WTC11 (cell line): ENCODE measurements at regions not wholly inside any gene's neighbourhood (a gene's known extent, or its start where the extent isn't known, plus 50 kb on each side); places are given as distances from the start of the nearest gene placed in this dataset.

Experiments
- ATAC-seq: fragments of 200-7000 bp; cut with Tn5 transposase; 2 replicates; pipeline ENCODE4 v1.10.0; 2021; ENCODE audit warnings: mild to moderate bottlenecking, moderate library complexity
- CTCF ChIA-PET: fragments of 300-600 bp; sonication (Branson Sonifier 250); formaldehyde crosslinking; loops from one replicate; lab custom pipeline; 2021; ENCODE audit warnings: antibody characterized with exemption; lab: Charles Lee
- POLR2A ChIA-PET: fragments of 350-600 bp; sonication (Branson Sonifier 250); formaldehyde crosslinking; loops from one replicate; lab custom pipeline; 2021; ENCODE audit warnings: antibody characterized with exemption; lab: Charles Lee
- DNase-seq: peaks from one replicate; pipeline ENCODE4 v3.0.0; 2021; ENCODE audit warnings: low spot score
- H3K27ac Mint-ChIP-seq: 2 replicates; pipeline ENCODE4 v1.8.0; 2021; ENCODE audit warnings: mixed read lengths
- H3K27me3 Mint-ChIP-seq: 2 replicates; pipeline ENCODE4 v1.8.0; 2021; ENCODE audit warnings: low read depth, mild to moderate bottlenecking, moderate library complexity, mixed read lengths
- H3K36me3 Mint-ChIP-seq: 2 replicates; pipeline ENCODE4 v1.8.0; 2021; ENCODE audit warnings: mixed read lengths
- H3K4me1 Mint-ChIP-seq: 2 replicates; pipeline ENCODE4 v1.8.0; 2022; ENCODE audit warnings: mixed read lengths
- H3K4me3 Mint-ChIP-seq: 2 replicates; pipeline ENCODE4 v1.8.0; 2021; ENCODE audit warnings: mild to moderate bottlenecking, moderate library complexity, mixed read lengths
- H3K9me3 Mint-ChIP-seq: 2 replicates; pipeline ENCODE4 v1.8.0; 2021; ENCODE audit warnings: mixed read lengths
- CREB1 ChIP-seq: sonication (generic); formaldehyde crosslinking; IDR thresholded peaks from 2 replicates; pipeline ENCODE4 v1.8.0; 2023; ENCODE audit warnings: mild to moderate bottlenecking, missing genetic modification reagents
- ETV6 ChIP-seq: sonication (generic); formaldehyde crosslinking; IDR thresholded peaks from 2 replicates; pipeline ENCODE4 v1.8.1; 2022; ENCODE audit warnings: mild to moderate bottlenecking, missing genetic modification reagents
- GABPB1 ChIP-seq: sonication (generic); formaldehyde crosslinking; IDR thresholded peaks from 2 replicates; pipeline ENCODE4 v1.8.1; 2023; ENCODE audit warnings: mild to moderate bottlenecking, missing genetic modification reagents
- NFATC4 ChIP-seq: fragments of 250-450 bp; sonication (Bioruptor Pico); IDR thresholded peaks from 2 replicates; pipeline ENCODE4 v1.9.0; 2021; ENCODE audit warnings: mild to moderate bottlenecking
- OVOL2 ChIP-seq: fragments of 250-450 bp; sonication (Bioruptor Pico); IDR thresholded peaks from 2 replicates; pipeline ENCODE4 v1.9.0; 2021; ENCODE audit warnings: mild to moderate bottlenecking, borderline replicate concordance
- PRRX2 ChIP-seq: fragments of 250-450 bp; sonication (Bioruptor Pico); IDR thresholded peaks from 2 replicates; pipeline ENCODE4 v1.8.0; 2021; ENCODE audit warnings: mild to moderate bottlenecking
- SMAD3 ChIP-seq: sonication (generic); formaldehyde crosslinking; IDR thresholded peaks from 2 replicates; pipeline ENCODE4 v1.8.0; 2022; ENCODE audit warnings: missing genetic modification reagents, mild to moderate bottlenecking, borderline replicate concordance
- TCF7 ChIP-seq: sonication (generic); formaldehyde crosslinking; IDR thresholded peaks from 2 replicates; pipeline ENCODE4 v1.8.0; 2022; ENCODE audit warnings: mild to moderate bottlenecking, low read depth, missing genetic modification reagents, moderate library complexity
- TEAD4 ChIP-seq: sonication (generic); formaldehyde crosslinking; IDR thresholded peaks from 2 replicates; pipeline ENCODE4 v1.8.0; 2022; ENCODE audit warnings: mild to moderate bottlenecking, missing genetic modification reagents
- ZSCAN18 ChIP-seq: fragments of 250-450 bp; sonication (Bioruptor Pico); IDR thresholded peaks from 2 replicates; pipeline ENCODE4 v2.1.2; 2022; ENCODE audit warnings: mild to moderate bottlenecking, moderate library complexity
- TF ChIP-seq, protein P1 (sequence below): sonication (generic); formaldehyde crosslinking; IDR thresholded peaks from 2 replicates; pipeline ENCODE4 v1.8.0; 2022; ENCODE audit warnings: mild to moderate bottlenecking, missing genetic modification reagents
- TF ChIP-seq, protein P2 (sequence below): fragments of 250-450 bp; sonication (Bioruptor Pico); IDR thresholded peaks from 2 replicates; pipeline ENCODE4 v1.8.0; 2021; ENCODE audit warnings: mild to moderate bottlenecking
- TF ChIP-seq, protein P3 (sequence below): sonication (generic); formaldehyde crosslinking; IDR thresholded peaks from 2 replicates; pipeline ENCODE4 v1.8.1; 2023; ENCODE audit warnings: mild to moderate bottlenecking, missing genetic modification reagents
- TF ChIP-seq, protein P4 (sequence below): sonication (generic); formaldehyde crosslinking; IDR thresholded peaks from 2 replicates; pipeline ENCODE4 v1.8.1; 2022; ENCODE audit warnings: missing genetic modification reagents, borderline replicate concordance
- TF ChIP-seq, protein P5 (sequence below): sonication (generic); formaldehyde crosslinking; IDR thresholded peaks from 2 replicates; pipeline ENCODE4 v1.8.1; 2023; ENCODE audit warnings: mild to moderate bottlenecking, moderate library complexity, missing genetic modification reagents
- TF ChIP-seq, protein P6 (sequence below): sonication (generic); formaldehyde crosslinking; IDR thresholded peaks from 2 replicates; pipeline ENCODE4 v1.8.1; 2023; ENCODE audit warnings: mild to moderate bottlenecking, missing genetic modification reagents, moderate library complexity
- TF ChIP-seq, protein P7 (sequence below): sonication (generic); formaldehyde crosslinking; IDR thresholded peaks from 2 replicates; pipeline ENCODE4 v1.8.0; 2023; ENCODE audit warnings: mild to moderate bottlenecking, missing genetic modification reagents
- TF ChIP-seq, protein P8 (sequence below): sonication (generic); formaldehyde crosslinking; IDR thresholded peaks from 2 replicates; pipeline ENCODE4 v1.8.1; 2022; ENCODE audit warnings: low read depth, missing genetic modification reagents, borderline replicate concordance

GRCh38 chr7:16178585-16178984, 242.8 kb downstream of the CRPPA start:
- no peak overlapping the region for H3K27ac Mint-ChIP-seq
- ATAC-seq = no peak
- no peak for TF ChIP-seq ZSCAN18 (CRISPR knock-in tag)
- no peak for TF ChIP-seq TCF7 (CRISPR knock-in tag)
- TF ChIP-seq, protein P1, sequence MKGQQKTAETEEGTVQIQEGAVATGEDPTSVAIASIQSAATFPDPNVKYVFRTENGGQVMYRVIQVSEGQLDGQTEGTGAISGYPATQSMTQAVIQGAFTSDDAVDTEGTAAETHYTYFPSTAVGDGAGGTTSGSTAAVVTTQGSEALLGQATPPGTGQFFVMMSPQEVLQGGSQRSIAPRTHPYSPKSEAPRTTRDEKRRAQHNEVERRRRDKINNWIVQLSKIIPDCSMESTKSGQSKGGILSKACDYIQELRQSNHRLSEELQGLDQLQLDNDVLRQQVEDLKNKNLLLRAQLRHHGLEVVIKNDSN (CRISPR knock-in tag) = no peak
- TF ChIP-seq, protein P2, sequence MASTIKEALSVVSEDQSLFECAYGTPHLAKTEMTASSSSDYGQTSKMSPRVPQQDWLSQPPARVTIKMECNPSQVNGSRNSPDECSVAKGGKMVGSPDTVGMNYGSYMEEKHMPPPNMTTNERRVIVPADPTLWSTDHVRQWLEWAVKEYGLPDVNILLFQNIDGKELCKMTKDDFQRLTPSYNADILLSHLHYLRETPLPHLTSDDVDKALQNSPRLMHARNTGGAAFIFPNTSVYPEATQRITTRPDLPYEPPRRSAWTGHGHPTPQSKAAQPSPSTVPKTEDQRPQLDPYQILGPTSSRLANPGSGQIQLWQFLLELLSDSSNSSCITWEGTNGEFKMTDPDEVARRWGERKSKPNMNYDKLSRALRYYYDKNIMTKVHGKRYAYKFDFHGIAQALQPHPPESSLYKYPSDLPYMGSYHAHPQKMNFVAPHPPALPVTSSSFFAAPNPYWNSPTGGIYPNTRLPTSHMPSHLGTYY (CRISPR knock-in tag) = no peak
- no peak for TF ChIP-seq TEAD4 (CRISPR knock-in tag)
- TF ChIP-seq, protein P3, sequence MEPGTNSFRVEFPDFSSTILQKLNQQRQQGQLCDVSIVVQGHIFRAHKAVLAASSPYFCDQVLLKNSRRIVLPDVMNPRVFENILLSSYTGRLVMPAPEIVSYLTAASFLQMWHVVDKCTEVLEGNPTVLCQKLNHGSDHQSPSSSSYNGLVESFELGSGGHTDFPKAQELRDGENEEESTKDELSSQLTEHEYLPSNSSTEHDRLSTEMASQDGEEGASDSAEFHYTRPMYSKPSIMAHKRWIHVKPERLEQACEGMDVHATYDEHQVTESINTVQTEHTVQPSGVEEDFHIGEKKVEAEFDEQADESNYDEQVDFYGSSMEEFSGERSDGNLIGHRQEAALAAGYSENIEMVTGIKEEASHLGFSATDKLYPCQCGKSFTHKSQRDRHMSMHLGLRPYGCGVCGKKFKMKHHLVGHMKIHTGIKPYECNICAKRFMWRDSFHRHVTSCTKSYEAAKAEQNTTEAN (CRISPR knock-in tag) = no peak
- TF ChIP-seq SMAD3 (CRISPR knock-in tag) = no peak
- TF ChIP-seq, all 79 proteins: peak for 0
- Mint-ChIP-seq H3K27me3 (no peaks in the 10 kb centered on the region), H3K36me3 (no peaks in the 10 kb centered on the region), H3K4me3 (no peak overlapping the region), H3K4me1 (no peaks in the 10 kb centered on the region), H3K9me3 (peaks cover 4% of the 10 kb centered on the region; the same call in 1 of the 2 replicates)
- DNase-seq = no peak
- CTCF ChIA-PET = no interaction called here
- POLR2A ChIA-PET = no interaction called here

GRCh38 chr7:16178092-16178491, 243.2 kb downstream of the CRPPA start:
- DNase-seq (no peak), ATAC-seq (no peak)
- Mint-ChIP-seq H3K27me3 (no peaks in the 10 kb centered on the region), H3K4me1 (no peaks in the 10 kb centered on the region), H3K36me3 (no peaks in the 10 kb centered on the region)
- POLR2A ChIA-PET = no interaction called here
- TF ChIP-seq ETV6 (CRISPR knock-in tag) (no peak), CREB1 (CRISPR knock-in tag) (no peak), GABPB1 (CRISPR knock-in tag) (no peak)
- TF ChIP-seq, protein P4, sequence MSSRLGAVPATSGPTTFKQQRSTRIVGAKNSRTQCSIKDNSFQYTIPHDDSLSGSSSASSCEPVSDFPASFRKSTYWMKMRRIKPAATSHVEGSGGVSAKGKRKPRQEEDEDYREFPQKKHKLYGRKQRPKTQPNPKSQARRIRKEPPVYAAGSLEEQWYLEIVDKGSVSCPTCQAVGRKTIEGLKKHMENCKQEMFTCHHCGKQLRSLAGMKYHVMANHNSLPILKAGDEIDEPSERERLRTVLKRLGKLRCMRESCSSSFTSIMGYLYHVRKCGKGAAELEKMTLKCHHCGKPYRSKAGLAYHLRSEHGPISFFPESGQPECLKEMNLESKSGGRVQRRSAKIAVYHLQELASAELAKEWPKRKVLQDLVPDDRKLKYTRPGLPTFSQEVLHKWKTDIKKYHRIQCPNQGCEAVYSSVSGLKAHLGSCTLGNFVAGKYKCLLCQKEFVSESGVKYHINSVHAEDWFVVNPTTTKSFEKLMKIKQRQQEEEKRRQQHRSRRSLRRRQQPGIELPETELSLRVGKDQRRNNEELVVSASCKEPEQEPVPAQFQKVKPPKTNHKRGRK = no peak
- TF ChIP-seq, all 79 proteins: peak for 0
- CTCF ChIA-PET = no interaction called here
- Mint-ChIP-seq H3K27ac (no peak overlapping the region), H3K9me3 (peaks cover 4% of the 10 kb centered on the region; the same call in 1 of the 2 replicates), H3K4me3 (no peak overlapping the region)

DNA sequence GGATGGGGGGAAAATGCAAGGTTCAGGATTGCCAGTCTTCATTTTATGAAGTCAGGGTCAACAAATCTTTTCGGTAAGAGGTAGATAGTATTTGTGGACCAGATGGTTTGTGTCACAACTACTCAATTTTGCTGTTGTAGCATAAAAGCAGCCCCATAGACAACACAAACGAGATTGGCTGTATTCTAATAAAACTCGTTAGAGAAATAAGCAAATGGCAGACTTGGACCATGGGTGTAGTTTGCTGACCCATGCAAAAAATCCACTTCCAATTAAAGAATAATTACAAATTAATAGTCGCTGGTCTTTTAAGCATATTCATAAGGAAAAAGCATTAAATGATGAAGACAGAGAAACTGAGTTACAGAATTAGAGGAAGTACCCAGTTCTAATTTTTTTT, 247.1 kb downstream of the CRPPA start:
- no peaks in the 10 kb centered on the region for H3K4me1 Mint-ChIP-seq
- H3K27me3 Mint-ChIP-seq = no peaks in the 10 kb centered on the region; the same call in 1 of the 2 replicates
- ATAC-seq (no peak), DNase-seq (no peak)
- H3K27ac Mint-ChIP-seq = no peak overlapping the region
- H3K9me3 Mint-ChIP-seq = peaks cover 21% of the 10 kb centered on the region
- ChIA-PET CTCF (no interaction called here), POLR2A (no interaction called here)
- no peak overlapping the region for H3K4me3 Mint-ChIP-seq
- H3K36me3 Mint-ChIP-seq = peaks cover 15% of the 10 kb centered on the region
- TF ChIP-seq NFATC4 (CRISPR knock-in tag) (no peak), CREB1 (CRISPR knock-in tag) (no peak), OVOL2 (no peak), PRRX2 (CRISPR knock-in tag) (no peak)
- TF ChIP-seq, protein P5, sequence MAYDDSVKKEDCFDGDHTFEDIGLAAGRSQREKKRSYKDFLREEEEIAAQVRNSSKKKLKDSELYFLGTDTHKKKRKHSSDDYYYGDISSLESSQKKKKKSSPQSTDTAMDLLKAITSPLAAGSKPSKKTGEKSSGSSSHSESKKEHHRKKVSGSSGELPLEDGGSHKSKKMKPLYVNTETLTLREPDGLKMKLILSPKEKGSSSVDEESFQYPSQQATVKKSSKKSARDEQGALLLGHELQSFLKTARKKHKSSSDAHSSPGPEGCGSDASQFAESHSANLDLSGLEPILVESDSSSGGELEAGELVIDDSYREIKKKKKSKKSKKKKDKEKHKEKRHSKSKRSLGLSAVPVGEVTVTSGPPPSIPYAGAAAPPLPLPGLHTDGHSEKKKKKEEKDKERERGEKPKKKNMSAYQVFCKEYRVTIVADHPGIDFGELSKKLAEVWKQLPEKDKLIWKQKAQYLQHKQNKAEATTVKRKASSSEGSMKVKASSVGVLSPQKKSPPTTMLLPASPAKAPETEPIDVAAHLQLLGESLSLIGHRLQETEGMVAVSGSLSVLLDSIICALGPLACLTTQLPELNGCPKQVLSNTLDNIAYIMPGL (CRISPR knock-in tag) = no peak
- TF ChIP-seq, protein P6, sequence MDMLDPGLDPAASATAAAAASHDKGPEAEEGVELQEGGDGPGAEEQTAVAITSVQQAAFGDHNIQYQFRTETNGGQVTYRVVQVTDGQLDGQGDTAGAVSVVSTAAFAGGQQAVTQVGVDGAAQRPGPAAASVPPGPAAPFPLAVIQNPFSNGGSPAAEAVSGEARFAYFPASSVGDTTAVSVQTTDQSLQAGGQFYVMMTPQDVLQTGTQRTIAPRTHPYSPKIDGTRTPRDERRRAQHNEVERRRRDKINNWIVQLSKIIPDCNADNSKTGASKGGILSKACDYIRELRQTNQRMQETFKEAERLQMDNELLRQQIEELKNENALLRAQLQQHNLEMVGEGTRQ (CRISPR knock-in tag) = no peak
- TF ChIP-seq, protein P7, sequence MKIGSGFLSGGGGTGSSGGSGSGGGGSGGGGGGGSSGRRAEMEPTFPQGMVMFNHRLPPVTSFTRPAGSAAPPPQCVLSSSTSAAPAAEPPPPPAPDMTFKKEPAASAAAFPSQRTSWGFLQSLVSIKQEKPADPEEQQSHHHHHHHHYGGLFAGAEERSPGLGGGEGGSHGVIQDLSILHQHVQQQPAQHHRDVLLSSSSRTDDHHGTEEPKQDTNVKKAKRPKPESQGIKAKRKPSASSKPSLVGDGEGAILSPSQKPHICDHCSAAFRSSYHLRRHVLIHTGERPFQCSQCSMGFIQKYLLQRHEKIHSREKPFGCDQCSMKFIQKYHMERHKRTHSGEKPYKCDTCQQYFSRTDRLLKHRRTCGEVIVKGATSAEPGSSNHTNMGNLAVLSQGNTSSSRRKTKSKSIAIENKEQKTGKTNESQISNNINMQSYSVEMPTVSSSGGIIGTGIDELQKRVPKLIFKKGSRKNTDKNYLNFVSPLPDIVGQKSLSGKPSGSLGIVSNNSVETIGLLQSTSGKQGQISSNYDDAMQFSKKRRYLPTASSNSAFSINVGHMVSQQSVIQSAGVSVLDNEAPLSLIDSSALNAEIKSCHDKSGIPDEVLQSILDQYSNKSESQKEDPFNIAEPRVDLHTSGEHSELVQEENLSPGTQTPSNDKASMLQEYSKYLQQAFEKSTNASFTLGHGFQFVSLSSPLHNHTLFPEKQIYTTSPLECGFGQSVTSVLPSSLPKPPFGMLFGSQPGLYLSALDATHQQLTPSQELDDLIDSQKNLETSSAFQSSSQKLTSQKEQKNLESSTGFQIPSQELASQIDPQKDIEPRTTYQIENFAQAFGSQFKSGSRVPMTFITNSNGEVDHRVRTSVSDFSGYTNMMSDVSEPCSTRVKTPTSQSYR (CRISPR knock-in tag) = no peak
- TF ChIP-seq, protein P8, sequence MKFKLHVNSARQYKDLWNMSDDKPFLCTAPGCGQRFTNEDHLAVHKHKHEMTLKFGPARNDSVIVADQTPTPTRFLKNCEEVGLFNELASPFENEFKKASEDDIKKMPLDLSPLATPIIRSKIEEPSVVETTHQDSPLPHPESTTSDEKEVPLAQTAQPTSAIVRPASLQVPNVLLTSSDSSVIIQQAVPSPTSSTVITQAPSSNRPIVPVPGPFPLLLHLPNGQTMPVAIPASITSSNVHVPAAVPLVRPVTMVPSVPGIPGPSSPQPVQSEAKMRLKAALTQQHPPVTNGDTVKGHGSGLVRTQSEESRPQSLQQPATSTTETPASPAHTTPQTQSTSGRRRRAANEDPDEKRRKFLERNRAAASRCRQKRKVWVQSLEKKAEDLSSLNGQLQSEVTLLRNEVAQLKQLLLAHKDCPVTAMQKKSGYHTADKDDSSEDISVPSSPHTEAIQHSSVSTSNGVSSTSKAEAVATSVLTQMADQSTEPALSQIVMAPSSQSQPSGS (CRISPR knock-in tag) = no peak
